ENCODE measurements at regions not wholly inside any gene's neighbourhood (a gene's known extent, or its start where the extent isn't known, plus 50 kb on each side); places are given as distances from the start of the nearest gene placed in this dataset.

GRCh38 chr6:80457439-80457933 is 351.0 kb downstream of the BCKDHB start:
- peak; percentile 81 for DNase-seq (ENCODE audit: low spot score)

- no peak for DNase-seq (ENCODE audit: low spot score)
Observed at GRCh38 chr6:80456724-80457438, 350.4 kb downstream of the BCKDHB start.

- no peak for DNase-seq (ENCODE audit: low spot score)
Observed at GRCh38 chr6:80454661-80455365, 348.3 kb downstream of the BCKDHB start.

GRCh38 chr6:80454197-80454596 is 347.7 kb downstream of the BCKDHB start:
- DNase-seq (ENCODE audit: low spot score), result peak; percentile 77

- no peak for DNase-seq (ENCODE audit: low spot score)
Observed at GRCh38 chr6:80449726-80450125, 343.3 kb downstream of the BCKDHB start.

GRCh38 chr6:80446454-80447045 is 340.1 kb downstream of the BCKDHB start:
- no peak for DNase-seq (ENCODE audit: low spot score)

- no peak for DNase-seq (ENCODE audit: low spot score)
Observed at GRCh38 chr6:80445751-80446150, 339.3 kb downstream of the BCKDHB start.

GRCh38 chr6:80442366-80442765 is 335.9 kb downstream of the BCKDHB start:
- DNase-seq (ENCODE audit: low spot score), result no peak

GRCh38 chr6:80441131-80441530 is 334.7 kb downstream of the BCKDHB start:
- no peak for DNase-seq (ENCODE audit: low spot score)

- DNase-seq (ENCODE audit: low spot score), result no peak
Observed at GRCh38 chr6:80440496-80441115, 334.1 kb downstream of the BCKDHB start.

GRCh38 chr6:80439721-80440470 is 333.4 kb downstream of the BCKDHB start:
- no peak for DNase-seq (ENCODE audit: low spot score)

GRCh38 chr6:80438772-80439171 is 332.3 kb downstream of the BCKDHB start:
- peak; percentile 73 for DNase-seq (ENCODE audit: low spot score)

- no peak for DNase-seq (ENCODE audit: low spot score)
Observed at GRCh38 chr6:80437801-80438200, 331.3 kb downstream of the BCKDHB start.

- DNase-seq (ENCODE audit: low spot score), result peak; percentile 18
Observed at GRCh38 chr6:80437221-80437620, 330.8 kb downstream of the BCKDHB start.

- DNase-seq (ENCODE audit: low spot score), result no peak
Observed at GRCh38 chr6:80436663-80437062, 330.2 kb downstream of the BCKDHB start.

- DNase-seq (ENCODE audit: low spot score), result no peak
Observed at GRCh38 chr6:80435457-80435856, 329.0 kb downstream of the BCKDHB start.

- DNase-seq (ENCODE audit: low spot score), result no peak
Observed at GRCh38 chr6:80434691-80435350, 328.4 kb downstream of the BCKDHB start.

GRCh38 chr6:80433673-80434025 is 327.2 kb downstream of the BCKDHB start:
- no peak for DNase-seq (ENCODE audit: low spot score)

- no peak for DNase-seq (ENCODE audit: low spot score)
Observed at GRCh38 chr6:80433010-80433672, 326.7 kb downstream of the BCKDHB start.

GRCh38 chr6:80425089-80425823 is 318.8 kb downstream of the BCKDHB start:
- peak; percentile 79 for DNase-seq (ENCODE audit: low spot score)
